AG04449 (cell line): ENCODE measurements at regions not wholly inside any gene's neighbourhood (a gene's known extent, or its start where the extent isn't known, plus 50 kb on each side); places are given as distances from the start of the nearest gene placed in this dataset.

Source experiments
- CTCF ChIA-PET: fragments of 350-600 bp; formaldehyde crosslinking; extraction: SDS; loops from one replicate; lab custom pipeline; 2021; ENCODE audit warnings: antibody characterized with exemption; lab: Yijun Ruan, JAX
- POLR2A ChIA-PET: fragments of 400-600, 350-600 bp; formaldehyde crosslinking; extraction: SDS; loops from one replicate; lab custom pipeline; 2020; ENCODE audit warnings: antibody characterized with exemption, inconsistent platforms; lab: Yijun Ruan, JAX
- DNase-seq: peaks from one replicate; pipeline ENCODE4 v3.0.0-alpha.2; 2010; ENCODE audit warnings: low read depth, low spot score
- H3K4me3 ChIP-seq: 2 replicates; pipeline ENCODE4 v1.5.1; 2011; ENCODE audit warnings: low read depth, mild to moderate bottlenecking, control low read depth, low read length
- TF ChIP-seq, protein P1 (sequence below): IDR thresholded peaks from one replicate; pipeline ENCODE4 v1.5.1; 2011; ENCODE audit warnings: mild to moderate bottlenecking, moderate library complexity, low read length, control low read depth, inconsistent platforms; ENCODE audit not compliant: insufficient read depth; ENCODE audit errors: missing control alignments

DNA sequence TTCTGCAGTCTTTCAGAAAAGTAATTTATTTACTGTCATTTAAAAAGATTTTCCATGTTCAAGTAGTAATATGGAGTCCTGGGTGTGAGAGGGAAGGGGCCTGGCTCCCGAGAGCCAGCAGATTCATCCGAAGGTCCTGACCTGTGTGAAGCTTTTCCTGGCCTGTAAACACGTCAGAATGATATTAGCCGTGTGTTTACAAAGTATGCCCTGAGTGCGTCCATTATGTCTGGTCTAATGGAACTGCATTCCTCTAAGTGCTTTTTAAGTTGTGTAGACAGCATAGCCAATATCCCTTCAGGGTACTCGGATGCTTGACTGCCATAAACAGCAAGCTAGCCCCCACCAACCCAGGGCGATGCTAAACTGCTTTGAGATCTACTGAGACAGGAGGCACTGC lies 495.2 kb downstream of the AGTPBP1 start:
- no peak overlapping the region for H3K4me3 ChIP-seq
- TF ChIP-seq, protein P1, sequence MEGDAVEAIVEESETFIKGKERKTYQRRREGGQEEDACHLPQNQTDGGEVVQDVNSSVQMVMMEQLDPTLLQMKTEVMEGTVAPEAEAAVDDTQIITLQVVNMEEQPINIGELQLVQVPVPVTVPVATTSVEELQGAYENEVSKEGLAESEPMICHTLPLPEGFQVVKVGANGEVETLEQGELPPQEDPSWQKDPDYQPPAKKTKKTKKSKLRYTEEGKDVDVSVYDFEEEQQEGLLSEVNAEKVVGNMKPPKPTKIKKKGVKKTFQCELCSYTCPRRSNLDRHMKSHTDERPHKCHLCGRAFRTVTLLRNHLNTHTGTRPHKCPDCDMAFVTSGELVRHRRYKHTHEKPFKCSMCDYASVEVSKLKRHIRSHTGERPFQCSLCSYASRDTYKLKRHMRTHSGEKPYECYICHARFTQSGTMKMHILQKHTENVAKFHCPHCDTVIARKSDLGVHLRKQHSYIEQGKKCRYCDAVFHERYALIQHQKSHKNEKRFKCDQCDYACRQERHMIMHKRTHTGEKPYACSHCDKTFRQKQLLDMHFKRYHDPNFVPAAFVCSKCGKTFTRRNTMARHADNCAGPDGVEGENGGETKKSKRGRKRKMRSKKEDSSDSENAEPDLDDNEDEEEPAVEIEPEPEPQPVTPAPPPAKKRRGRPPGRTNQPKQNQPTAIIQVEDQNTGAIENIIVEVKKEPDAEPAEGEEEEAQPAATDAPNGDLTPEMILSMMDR = no peak
- no peak for DNase-seq
- POLR2A ChIA-PET = no interaction called here
- CTCF ChIA-PET = no interaction called here

DNA sequence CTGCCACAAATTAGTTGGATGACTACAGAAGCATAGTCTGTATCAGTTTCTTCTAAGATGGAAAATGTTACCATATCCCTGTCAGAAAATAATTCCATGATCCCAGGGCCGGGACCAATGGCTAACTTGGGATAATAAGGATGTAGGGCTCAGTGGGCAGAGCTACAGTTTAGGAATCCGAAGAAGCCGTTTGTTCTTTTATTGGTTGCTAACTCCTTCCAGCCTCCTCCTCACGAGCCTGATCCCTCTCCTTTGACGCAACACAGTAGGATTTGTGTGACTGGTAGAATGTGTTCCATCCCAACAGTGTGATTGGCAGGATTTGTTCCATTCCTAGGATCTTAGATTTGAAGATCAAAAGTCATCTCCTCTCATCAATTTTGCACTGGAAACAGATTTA lies 496.9 kb downstream of the AGTPBP1 start:
- CTCF ChIA-PET = no interaction called here
- TF ChIP-seq, protein P1 = no peak
- DNase-seq = no peak
- no peak overlapping the region for H3K4me3 ChIP-seq
- POLR2A ChIA-PET = no interaction called here

DNA sequence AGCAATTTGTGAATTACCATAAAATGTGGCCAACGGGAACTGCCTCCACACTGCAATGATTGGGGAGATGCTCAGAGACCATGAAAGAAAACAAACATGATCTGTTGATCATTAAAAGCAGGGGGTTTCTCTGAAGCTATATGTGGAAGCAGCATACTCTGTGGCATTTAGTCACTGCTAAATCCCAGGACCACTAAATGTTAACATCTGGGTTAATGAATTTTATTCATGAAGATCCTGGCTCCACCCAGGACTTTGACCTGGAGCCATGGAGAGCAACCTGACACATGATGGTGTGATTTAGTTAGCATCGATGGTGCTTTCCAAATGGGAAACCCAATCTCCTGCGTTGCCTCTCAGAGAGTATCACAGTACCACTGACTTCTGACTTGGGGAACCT lies 497.8 kb downstream of the AGTPBP1 start:
- ChIA-PET CTCF (no interaction called here), POLR2A (no interaction called here)
- no peak for DNase-seq
- no peak overlapping the region for H3K4me3 ChIP-seq
- TF ChIP-seq, protein P1 = no peak

DNA sequence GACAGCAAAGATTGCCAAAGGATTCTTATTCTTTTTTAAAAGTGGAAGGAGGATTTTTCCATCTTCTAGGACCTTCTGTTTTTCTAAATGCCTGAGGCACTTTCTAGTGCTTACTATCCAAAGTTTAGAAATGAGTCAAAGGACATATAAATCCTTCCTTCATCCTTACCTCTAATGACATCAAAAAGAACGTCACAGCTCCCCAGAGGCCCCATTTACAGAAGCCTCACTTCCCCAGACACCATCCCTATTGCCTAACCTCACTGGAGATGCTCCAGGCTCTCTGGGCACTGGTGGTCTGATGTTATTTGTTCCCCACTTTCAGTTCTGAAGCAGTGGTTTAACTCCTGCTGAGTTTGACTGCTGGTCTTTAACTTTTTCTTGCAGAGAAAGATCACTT lies 504.3 kb downstream of the AGTPBP1 start:
- ChIA-PET POLR2A (interaction anchor here (0.6 kb wide), 1 partner anchor 483 kb away, joined by 3 read pairs; no protein-coding TSS in a partner anchor), CTCF (interaction anchor here (0.9 kb wide), 1 partner anchor 12 kb away, joined by 3 read pairs; no protein-coding TSS in a partner anchor)
- DNase-seq = no peak
- TF ChIP-seq, protein P1 = no peak
- no peak overlapping the region for H3K4me3 ChIP-seq

DNA sequence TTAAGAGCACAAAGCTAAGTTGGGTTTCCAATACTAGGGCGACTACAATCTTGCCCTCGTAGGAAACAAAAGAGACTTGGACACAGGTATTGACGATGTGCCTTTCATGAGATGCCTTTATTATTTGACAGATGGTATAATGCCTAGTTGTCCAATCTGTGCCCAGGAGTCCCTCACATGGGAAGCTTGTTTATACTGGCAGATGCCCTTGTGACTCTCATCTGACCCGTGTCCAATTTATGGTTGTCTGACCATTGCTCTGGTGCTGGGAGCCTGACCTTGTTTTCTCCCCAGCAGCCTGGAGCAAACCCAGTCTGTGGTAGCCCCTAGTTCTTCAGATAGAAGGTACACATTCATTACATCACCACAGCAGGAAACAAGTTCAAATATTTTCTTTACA lies 511.7 kb downstream of the AGTPBP1 start:
- TF ChIP-seq, protein P1 = no peak
- DNase-seq = no peak
- CTCF ChIA-PET = no interaction called here
- POLR2A ChIA-PET = no interaction called here
- H3K4me3 ChIP-seq = no peak overlapping the region

DNA sequence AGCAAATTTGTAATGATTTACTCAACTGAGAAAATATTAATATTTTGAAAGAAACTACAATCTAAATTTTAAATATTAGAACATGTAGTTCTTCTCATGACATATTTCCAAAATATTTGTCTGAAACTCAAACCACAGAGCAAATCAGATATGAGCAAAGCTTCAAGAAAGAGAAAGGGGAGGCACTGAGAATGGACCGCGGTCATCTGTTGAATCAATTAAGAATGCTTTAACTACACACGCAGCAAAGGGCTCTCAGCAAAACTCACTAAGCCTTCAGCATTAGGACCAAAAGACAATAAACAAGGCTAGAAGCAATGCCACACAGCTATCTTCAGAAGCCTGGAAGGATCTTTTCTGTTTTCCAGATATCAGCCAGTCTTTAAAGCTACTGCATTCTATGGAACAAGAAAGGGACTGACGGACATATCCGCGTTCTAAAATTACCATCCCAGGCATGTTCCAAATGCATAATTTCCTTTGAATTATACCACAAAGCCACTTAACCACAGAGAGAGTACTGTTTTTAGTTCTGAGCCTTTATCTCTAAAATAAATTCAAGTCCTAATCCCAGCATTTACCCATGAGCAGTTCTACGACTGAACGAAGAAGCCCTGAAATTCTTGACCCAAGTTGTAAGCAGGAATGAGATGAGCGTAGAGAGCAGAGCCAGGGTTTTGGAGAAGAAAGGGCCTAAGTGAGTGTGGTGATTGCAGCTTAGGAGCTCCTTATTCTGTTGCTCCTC lies 513.5 kb downstream of the AGTPBP1 start:
- CTCF ChIA-PET = no interaction called here

More for the DNA sequence above, 513.5 kb downstream of the AGTPBP1 start:
- POLR2A ChIA-PET = no interaction called here
- DNase-seq = no peak
- H3K4me3 ChIP-seq = no peak overlapping the region
- TF ChIP-seq, protein P1 = no peak
